Esophagus (tissue), 2 donors: ENCODE measurements at regions not wholly inside any gene's neighbourhood (a gene's known extent, or its start where the extent isn't known, plus 50 kb on each side); places are given as distances from the start of the nearest gene placed in this dataset.
"Not testable (repeated sequence)": the region's sequence is repeated elsewhere in the genome, so short reads cannot be mapped to it uniquely, and the experiment has no call there.

Source experiments
- H3K27ac ChIP-seq, 2 donors: one replicate each; pipeline ENCODE4 v1.5.1; 2013; ENCODE audit warnings: low read depth in 2 of 2, mild to moderate bottlenecking in 2 of 2, inconsistent platforms in 1 of 2, low read length in 1 of 2, moderate library complexity in 1 of 2
- H3K27me3 ChIP-seq, 2 donors: one replicate each; pipeline ENCODE4 v1.6.1; 2013; ENCODE audit warnings: low read length in 2 of 2, control low read depth in 1 of 2, mild to moderate bottlenecking in 1 of 2; ENCODE audit not compliant: insufficient read depth in 2 of 2, control insufficient read depth in 1 of 2
- H3K36me3 ChIP-seq, 2 donors: one replicate each; pipeline ENCODE4 v1.6.1; 2013; ENCODE audit warnings: low read length in 1 of 2; ENCODE audit not compliant: control insufficient read depth in 2 of 2, insufficient read depth in 2 of 2
- H3K4me1 ChIP-seq, 2 donors: one replicate each; pipeline ENCODE4 v1.6.1; 2013; ENCODE audit warnings: low read length in 1 of 2; ENCODE audit not compliant: control insufficient read depth in 2 of 2, insufficient read depth in 2 of 2
- H3K4me3 ChIP-seq, 2 donors: one replicate each; pipeline ENCODE4 v1.5.1; 2013; ENCODE audit warnings: low read length in 2 of 2, mild to moderate bottlenecking in 2 of 2, low read depth in 1 of 2, moderate library complexity in 1 of 2
- H3K9me3 ChIP-seq, 2 donors: one replicate each; pipeline ENCODE4 v1.6.1; 2013; ENCODE audit warnings: mild to moderate bottlenecking in 2 of 2, low read depth in 1 of 2, low read length in 1 of 2, moderate library complexity in 1 of 2; ENCODE audit not compliant: control insufficient read depth in 2 of 2, insufficient read depth in 1 of 2
- whole genome bisulfite sequencing, 2 donors: extraction: QIAGEN DNeasy Blood & Tissue Kit; methylation state at CpG; one replicate each; pipeline ENCODE4 v1.1.7; 2013; 5-methylcytosine and 5-hydroxymethylcytosine counted together
- donor health status: healthy with polysubstance abuse.
- donor health status: Bipolar disorder and iron deficiency.

GRCh38 chr3:82448320-82448719 is 686.9 kb upstream of the GBE1 start:
- no peak overlapping the region for H3K27ac ChIP-seq
- no peaks in the 10 kb centered on the region for H3K4me1 ChIP-seq
- no peak overlapping the region for H3K4me3 ChIP-seq
- 44 to 53% methylated on average over 2 of the region's 2 CpGs for WGBS, 2 donors
- H3K36me3 ChIP-seq = no peaks in the 10 kb centered on the region
- peaks cover 6% of the 10 kb centered on the region in 2 donors for H3K9me3 ChIP-seq
- H3K27me3 ChIP-seq = no peaks in the 10 kb centered on the region

- H3K27ac ChIP-seq, H3K36me3 ChIP-seq, H3K4me1 ChIP-seq, H3K9me3 ChIP-seq, H3K4me3 ChIP-seq, H3K27me3 ChIP-seq: not testable (repeated sequence)
- WGBS, 2 donors = 19 to 21% methylated on average over 7 of the region's 7 CpGs
These were observed 667.4 kb upstream of the GBE1 start for GRCh38 chr3:82428821-82429220.

GRCh38 chr3:82424031-82424339 is 662.5 kb upstream of the GBE1 start:
- H3K4me3 ChIP-seq = no peak overlapping the region
- H3K27me3 ChIP-seq = no peaks in the 10 kb centered on the region
- H3K36me3 ChIP-seq = no peaks in the 10 kb centered on the region
- no peaks in the 10 kb centered on the region for H3K9me3 ChIP-seq
- H3K4me1 ChIP-seq = no peaks in the 10 kb centered on the region
- no peak overlapping the region for H3K27ac ChIP-seq
- 26 to 27% methylated on average over 1 of the region's 1 CpG for WGBS, 2 donors

- Histone ChIP-seq H3K36me3 (no peaks in the 10 kb centered on the region), H3K27ac (no peak overlapping the region)
- WGBS, 2 donors = 22 to 33% methylated on average over 2 of the region's 2 CpGs
These were observed 662.0 kb upstream of the GBE1 start for GRCh38 chr3:82423268-82424030.

GRCh38 chr3:82416830-82417229 is 655.4 kb upstream of the GBE1 start:
- no peak overlapping the region for H3K27ac ChIP-seq
- H3K27me3 ChIP-seq = no peaks in the 10 kb centered on the region
- no peaks in the 10 kb centered on the region for H3K36me3 ChIP-seq
- WGBS, 2 donors = 56 to 58% methylated on average over 1 of the region's 1 CpG
- no peaks in the 10 kb centered on the region for H3K4me1 ChIP-seq
- no peaks in the 10 kb centered on the region for H3K9me3 ChIP-seq
- H3K4me3 ChIP-seq = no peak overlapping the region

More at GRCh38 chr3:82423268-82424030, 662.0 kb upstream of the GBE1 start:
- Histone ChIP-seq H3K4me3 (no peak overlapping the region), H3K27me3 (no peaks in the 10 kb centered on the region), H3K4me1 (no peaks in the 10 kb centered on the region), H3K9me3 (no peaks in the 10 kb centered on the region)

- no peak overlapping the region for H3K4me3 ChIP-seq
- H3K36me3 ChIP-seq = no peaks in the 10 kb centered on the region
- WGBS, 2 donors = 43 to 64% methylated on average over 1 of the region's 1 CpG
- H3K4me1 ChIP-seq = no peaks in the 10 kb centered on the region
- no peak overlapping the region for H3K27ac ChIP-seq
- H3K9me3 ChIP-seq = no peaks in the 10 kb centered on the region
- H3K27me3 ChIP-seq = no peaks in the 10 kb centered on the region
These were observed 654.9 kb upstream of the GBE1 start for GRCh38 chr3:82416349-82416748.

- Histone ChIP-seq H3K36me3 (no peaks in the 10 kb centered on the region), H3K4me3 (no peak overlapping the region), H3K27ac (no peak overlapping the region), H3K27me3 (no peaks in the 10 kb centered on the region), H3K9me3 (no peaks in the 10 kb centered on the region), H3K4me1 (no peaks in the 10 kb centered on the region)
- 83 to 88% methylated on average over 2 of the region's 2 CpGs for WGBS, 2 donors
These were observed 651.7 kb upstream of the GBE1 start for GRCh38 chr3:82413171-82413570.

- Histone ChIP-seq H3K4me1 (no peaks in the 10 kb centered on the region), H3K4me3 (no peak overlapping the region)
These were observed 648.9 kb upstream of the GBE1 start for GRCh38 chr3:82410366-82410765.

GRCh38 chr3:82409842-82410241 is 648.4 kb upstream of the GBE1 start:
- WGBS, 2 donors = 61 to 65% methylated on average over 1 of the region's 1 CpG
- no peaks in the 10 kb centered on the region for H3K4me1 ChIP-seq
- H3K9me3 ChIP-seq = no peaks in the 10 kb centered on the region
- H3K36me3 ChIP-seq = no peaks in the 10 kb centered on the region
- no peak overlapping the region for H3K27ac ChIP-seq
- no peak overlapping the region for H3K4me3 ChIP-seq
- no peaks in the 10 kb centered on the region for H3K27me3 ChIP-seq

More at GRCh38 chr3:82410366-82410765, 648.9 kb upstream of the GBE1 start:
- Histone ChIP-seq H3K36me3 (no peaks in the 10 kb centered on the region), H3K27me3 (no peaks in the 10 kb centered on the region), H3K27ac (no peak overlapping the region), H3K9me3 (no peaks in the 10 kb centered on the region)

- Histone ChIP-seq H3K27ac (no peak overlapping the region), H3K4me1 (no peaks in the 10 kb centered on the region)
These were observed 630.8 kb upstream of the GBE1 start for GRCh38 chr3:82392203-82392775.

More at GRCh38 chr3:82392203-82392775, 630.8 kb upstream of the GBE1 start:
- no peaks in the 10 kb centered on the region for H3K36me3 ChIP-seq
- no peaks in the 10 kb centered on the region for H3K9me3 ChIP-seq
- H3K27me3 ChIP-seq = no peaks in the 10 kb centered on the region
- no peak overlapping the region for H3K4me3 ChIP-seq
